Mesenchymal stem cell (in vitro differentiated cells and primary cell): ENCODE measurements at regions not wholly inside any gene's neighbourhood (a gene's known extent, or its start where the extent isn't known, plus 50 kb on each side); places are given as distances from the start of the nearest gene placed in this dataset.

ENCODE experiments used
- DNase-seq: peaks from one replicate; pipeline ENCODE4 v3.0.0-alpha.2; 2013
- H2AFZ ChIP-seq: one replicate; pipeline ENCODE4 v1.6.1; 2013; ENCODE audit warnings: low read depth, mild to moderate bottlenecking, control low read depth, inconsistent platforms, low read length, moderate library complexity
- H2AK5ac ChIP-seq: 2 replicates; pipeline ENCODE4 v1.6.1; 2013; ENCODE audit warnings: low read length, moderate library complexity, mild to moderate bottlenecking, inconsistent platforms; ENCODE audit not compliant: severe bottlenecking
- H2BK120ac ChIP-seq: one replicate; pipeline ENCODE4 v1.6.1; 2013; ENCODE audit warnings: low read depth, mild to moderate bottlenecking, inconsistent platforms, low read length, moderate library complexity
- H2BK12ac ChIP-seq, 2 experiments: one replicate each; pipeline ENCODE4 v1.6.1; 2013; ENCODE audit warnings: inconsistent platforms in 2 of 2, low read length in 2 of 2, mild to moderate bottlenecking in 2 of 2, moderate library complexity in 2 of 2, control low read depth in 1 of 2
- H2BK15ac ChIP-seq: one replicate; pipeline ENCODE4 v1.6.1; 2013; ENCODE audit warnings: mild to moderate bottlenecking, low read depth, inconsistent platforms; ENCODE audit not compliant: poor library complexity, severe bottlenecking
- H2BK5ac ChIP-seq: 2 replicates; pipeline ENCODE4 v1.6.1; 2013; ENCODE audit warnings: low read depth, mild to moderate bottlenecking, low read length, control low read depth, inconsistent platforms; ENCODE audit not compliant: poor library complexity, severe bottlenecking
- H3K14ac ChIP-seq, 2 experiments: one replicate each; pipeline ENCODE4 v1.6.1; 2013; ENCODE audit warnings: inconsistent platforms in 2 of 2, low read length in 2 of 2, control low read depth in 1 of 2, mild to moderate bottlenecking in 1 of 2, moderate library complexity in 1 of 2
- H3K18ac ChIP-seq, 2 experiments: one replicate each; pipeline ENCODE4 v1.6.1; 2013; ENCODE audit warnings: inconsistent platforms in 2 of 2, low read length in 2 of 2, control low read depth in 1 of 2, low read depth in 1 of 2, mild to moderate bottlenecking in 1 of 2
- H3K23ac ChIP-seq, 2 experiments: one replicate each; pipeline ENCODE4 v1.6.1; 2013; ENCODE audit warnings: inconsistent platforms in 2 of 2, low read length in 2 of 2, mild to moderate bottlenecking in 2 of 2, moderate library complexity in 2 of 2, control low read depth in 1 of 2
- H3K27ac ChIP-seq: 2 replicates; pipeline ENCODE4 v1.5.1; 2013; ENCODE audit warnings: mild to moderate bottlenecking, moderate library complexity, low read length, control low read depth, inconsistent platforms; ENCODE audit not compliant: poor library complexity, severe bottlenecking
- H3K27me3 ChIP-seq, 2 experiments: 2 replicates each; pipeline versions ENCODE4 v1.6.1 to v1.7.0; 2013; ENCODE audit warnings: low read length in 2 of 2, mild to moderate bottlenecking in 2 of 2, moderate library complexity in 2 of 2, control low read depth in 1 of 2, inconsistent platforms in 1 of 2; ENCODE audit not compliant: control insufficient read depth in 1 of 2, insufficient read depth in 1 of 2
- H3K36me3 ChIP-seq, 2 experiments: 2 replicates each; pipeline versions ENCODE4 v1.6.1 to v1.7.0; 2013; ENCODE audit warnings: low read length in 2 of 2, control low read depth in 1 of 2, inconsistent platforms in 1 of 2, low read depth in 1 of 2, mild to moderate bottlenecking in 1 of 2; ENCODE audit not compliant: insufficient read depth in 2 of 2, control insufficient read depth in 1 of 2
- H3K4ac ChIP-seq, 2 experiments: one replicate each; pipeline ENCODE4 v1.6.1; 2013; ENCODE audit warnings: inconsistent platforms in 2 of 2, low read length in 2 of 2, mild to moderate bottlenecking in 2 of 2, moderate library complexity in 2 of 2, control low read depth in 1 of 2, low read depth in 1 of 2
- H3K4me1 ChIP-seq: 2 replicates; pipeline ENCODE4 v1.6.1; 2013; ENCODE audit warnings: low read depth, low read length, control low read depth; ENCODE audit not compliant: control insufficient read depth, insufficient read depth
- H3K4me2 ChIP-seq: 2 replicates; pipeline ENCODE4 v1.6.1; 2013; ENCODE audit warnings: low read length, mild to moderate bottlenecking, inconsistent platforms; ENCODE audit not compliant: poor library complexity, severe bottlenecking
- H3K4me3 ChIP-seq, 2 experiments: 2 replicates each; pipeline versions ENCODE4 v1.5.1 to v1.7.0; 2013; ENCODE audit warnings: low read length in 2 of 2, mild to moderate bottlenecking in 2 of 2, control low read depth in 1 of 2, low read depth in 1 of 2; ENCODE audit not compliant: insufficient read depth in 1 of 2
- H3K79me1 ChIP-seq: replicated peaks from 2 replicates; pipeline ENCODE4 v1.6.1; 2013; ENCODE audit warnings: mild to moderate bottlenecking, control low read depth, low read length, inconsistent platforms; ENCODE audit not compliant: poor library complexity, severe bottlenecking
- H3K9ac ChIP-seq: 2 replicates; pipeline ENCODE4 v1.7.0; 2013; ENCODE audit warnings: mild to moderate bottlenecking, low read length, moderate library complexity
- H3K9me3 ChIP-seq: 2 replicates; pipeline ENCODE4 v1.7.0; 2013; ENCODE audit warnings: mild to moderate bottlenecking, low read length; ENCODE audit not compliant: control insufficient read depth
- H4K8ac ChIP-seq: one replicate; pipeline ENCODE4 v1.6.1; 2013; ENCODE audit warnings: inconsistent platforms, mild to moderate bottlenecking, low read length, moderate library complexity
- H4K91ac ChIP-seq: one replicate; pipeline ENCODE4 v1.6.1; 2013; ENCODE audit warnings: mild to moderate bottlenecking, low read length, inconsistent platforms
- WGBS: methylation state at CpG from one replicate; pipeline ENCODE4 v1.1.7; 2013; ENCODE audit warnings: mixed read lengths; 5-methylcytosine and 5-hydroxymethylcytosine counted together

DNA sequence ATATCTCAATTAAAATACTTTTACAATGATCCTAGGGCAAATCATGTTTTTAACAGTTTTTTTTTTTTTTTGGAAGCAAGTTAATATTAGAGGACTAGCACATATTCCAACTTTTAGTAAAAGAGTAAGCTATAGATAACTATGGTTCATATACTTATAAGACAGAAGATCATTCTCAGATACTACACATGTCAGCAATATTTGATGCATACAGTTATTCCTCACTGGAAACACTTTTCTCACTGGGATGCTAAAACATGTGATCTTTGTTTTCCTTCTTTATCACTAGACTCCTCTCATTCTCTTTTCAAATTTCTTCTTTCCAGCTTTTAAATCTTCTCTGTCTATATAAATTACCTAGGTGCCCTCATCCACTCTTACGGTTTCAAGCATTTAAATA is 1020.4 kb upstream of the FBXO33 start:
- no peak overlapping the region for H2BK12ac ChIP-seq
- no peak overlapping the region for H2AK5ac ChIP-seq
- H2BK5ac ChIP-seq, result no peak overlapping the region
- H3K27ac ChIP-seq, result no peak overlapping the region
- no peak for DNase-seq
- no peak overlapping the region for H3K4me2 ChIP-seq
- no peak overlapping the region for H2BK15ac ChIP-seq
- WGBS, result 82% methylated on average over 1 of the region's 1 CpG
- no peak overlapping the region for H2BK120ac ChIP-seq
- no peak overlapping the region for H3K18ac ChIP-seq
- no peak overlapping the region for H3K9ac ChIP-seq
- no peak overlapping the region for H2AFZ ChIP-seq
- H4K8ac ChIP-seq, result no peak overlapping the region
- H3K14ac ChIP-seq, result no peak overlapping the region
- no peaks in the 10 kb centered on the region for H3K36me3 ChIP-seq
- no peak overlapping the region for H3K4ac ChIP-seq
- no peak overlapping the region for H3K4me3 ChIP-seq
- H3K27me3 ChIP-seq, result no peaks in the 10 kb centered on the region
- H3K4me1 ChIP-seq, result no peaks in the 10 kb centered on the region
- H3K9me3 ChIP-seq, result peaks cover 4% of the 10 kb centered on the region
- no peak overlapping the region for H3K23ac ChIP-seq
- H4K91ac ChIP-seq, result no peak overlapping the region
- H3K79me1 ChIP-seq, result no peaks in the 10 kb centered on the region

DNA sequence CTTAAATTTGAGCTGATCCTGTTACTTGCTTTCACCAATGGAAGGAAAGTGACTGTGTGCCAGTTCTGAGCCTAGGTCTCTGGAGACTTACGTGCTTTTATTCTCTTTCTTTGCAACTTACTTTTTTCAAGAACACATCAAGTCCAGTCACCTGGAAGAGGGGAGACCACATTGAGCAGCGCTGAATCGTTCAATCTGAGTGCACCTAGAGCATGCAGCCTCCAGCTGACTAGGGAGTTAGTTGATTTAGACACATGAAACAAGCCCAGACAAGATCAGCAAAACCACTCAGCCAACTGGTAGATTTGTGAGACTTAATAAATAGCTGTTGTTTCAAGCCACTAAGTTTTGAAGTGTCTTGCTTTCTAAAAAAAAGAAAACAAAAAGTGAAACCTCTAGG is 1014.8 kb upstream of the FBXO33 start:
- Histone ChIP-seq H3K4me3 (no peak overlapping the region), H2BK15ac (no peak overlapping the region), H2BK5ac (no peak overlapping the region), H2BK12ac (no peak overlapping the region), H3K4ac (no peak overlapping the region), H4K8ac (no peak overlapping the region), H3K27me3 (no peaks in the 10 kb centered on the region), H3K79me1 (no peaks in the 10 kb centered on the region), H3K9ac (no peak overlapping the region), H3K9me3 (no peaks in the 10 kb centered on the region), H2AFZ (no peak overlapping the region), H2BK120ac (no peak overlapping the region), H3K27ac (no peak overlapping the region), H3K14ac (no peak overlapping the region), H3K36me3 (no peaks in the 10 kb centered on the region), H3K23ac (no peak overlapping the region), H2AK5ac (no peak overlapping the region), H4K91ac (no peak overlapping the region), H3K18ac (no peak overlapping the region), H3K4me2 (no peak overlapping the region), H3K4me1 (no peaks in the 10 kb centered on the region)
- DNase-seq, result no peak
- WGBS, result 95% methylated on average over 3 of the region's 3 CpGs

DNA sequence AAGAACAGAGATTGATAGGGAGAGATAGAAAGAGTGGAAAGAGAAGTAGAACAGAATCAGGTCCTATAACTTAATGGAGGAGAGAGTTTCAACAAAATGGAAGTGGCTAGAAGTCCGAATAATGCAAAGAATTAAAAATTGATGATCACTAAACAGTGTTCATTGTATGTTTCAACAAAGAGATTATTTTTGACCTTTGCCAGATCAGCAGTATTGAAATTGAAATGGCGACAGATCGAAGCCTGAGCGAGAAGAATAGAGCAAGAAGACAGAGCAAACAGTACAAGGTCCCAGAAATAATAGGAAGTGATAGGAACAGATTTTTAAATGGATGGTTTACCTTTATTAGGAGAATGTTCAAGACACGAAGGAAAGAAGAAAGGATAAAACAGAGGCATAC is 1012.8 kb upstream of the FBXO33 start:
- WGBS, result 85% methylated on average over 5 of the region's 5 CpGs

DNA sequence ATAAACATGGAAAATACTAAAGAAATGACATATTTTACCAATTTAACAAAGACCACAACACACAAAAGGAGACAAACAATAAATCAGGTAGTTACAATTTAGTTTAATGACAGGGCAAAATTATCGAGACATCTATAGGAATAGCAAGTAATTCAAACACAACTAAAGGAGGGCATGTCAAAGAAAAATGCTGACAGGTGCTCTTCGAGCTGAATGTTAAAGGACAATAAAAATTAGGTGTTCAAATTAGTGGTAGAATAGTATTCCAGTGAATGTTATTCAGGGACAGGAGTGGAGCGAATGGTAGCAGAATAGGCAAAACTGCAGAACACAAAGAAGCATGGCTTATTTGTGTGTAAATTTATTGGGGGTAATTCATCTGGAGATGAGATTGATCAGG is 1004.3 kb upstream of the FBXO33 start:
- Histone ChIP-seq H3K4me1 (no peaks in the 10 kb centered on the region), H4K8ac (no peak overlapping the region), H2BK15ac (no peak overlapping the region), H3K18ac (no peak overlapping the region), H3K9me3 (peaks cover 5% of the 10 kb centered on the region), H3K14ac (no peak overlapping the region), H3K27ac (no peak overlapping the region), H2BK12ac (no peak overlapping the region), H2AFZ (no peak overlapping the region), H3K4me3 (no peak overlapping the region), H2AK5ac (no peak overlapping the region), H3K9ac (no peak overlapping the region), H4K91ac (no peak overlapping the region), H2BK120ac (no peak overlapping the region), H3K23ac (no peak overlapping the region), H3K4ac (no peak overlapping the region), H3K4me2 (no peak overlapping the region), H2BK5ac (no peak overlapping the region), H3K79me1 (no peaks in the 10 kb centered on the region), H3K36me3 (no peaks in the 10 kb centered on the region), H3K27me3 (no peaks in the 10 kb centered on the region)
- WGBS, result 85% methylated on average over 3 of the region's 3 CpGs
- no peak for DNase-seq

More for the DNA sequence above, 1012.8 kb upstream of the FBXO33 start:
- no peak overlapping the region for H2AFZ ChIP-seq
- no peaks in the 10 kb centered on the region for H3K79me1 ChIP-seq
- peaks cover 5% of the 10 kb centered on the region for H3K9me3 ChIP-seq
- no peak overlapping the region for H3K4me2 ChIP-seq
- H2BK12ac ChIP-seq, result no peak overlapping the region
- H3K27ac ChIP-seq, result no peak overlapping the region
- H3K4ac ChIP-seq, result no peak overlapping the region
- H4K91ac ChIP-seq, result no peak overlapping the region
- H2BK120ac ChIP-seq, result no peak overlapping the region
- H3K18ac ChIP-seq, result no peak overlapping the region
- no peaks in the 10 kb centered on the region for H3K4me1 ChIP-seq
- H4K8ac ChIP-seq, result no peak overlapping the region
- H3K14ac ChIP-seq, result no peak overlapping the region
- no peak overlapping the region for H2AK5ac ChIP-seq
- H3K9ac ChIP-seq, result no peak overlapping the region
- H3K27me3 ChIP-seq, result no peaks in the 10 kb centered on the region
- H3K36me3 ChIP-seq, result no peaks in the 10 kb centered on the region
- no peak overlapping the region for H2BK15ac ChIP-seq
- no peak overlapping the region for H3K4me3 ChIP-seq
- DNase-seq, result no peak
- no peak overlapping the region for H2BK5ac ChIP-seq
- no peak overlapping the region for H3K23ac ChIP-seq
